Neural cell (in vitro differentiated cells): ENCODE measurements at regions not wholly inside any gene's neighbourhood (a gene's known extent, or its start where the extent isn't known, plus 50 kb on each side); places are given as distances from the start of the nearest gene placed in this dataset.

Experiments used
- MXI1 ChIP-seq: fragments of 450-650 bp; conservative IDR thresholded peaks from 2 replicates; pipeline ENCODE4 v1.6.1; 2014; ENCODE audit warnings: antibody characterized with exemption, mild to moderate bottlenecking; ENCODE audit not compliant: poor library complexity, severe bottlenecking
- POLR2AphosphoS5 ChIP-seq: IDR thresholded peaks from 2 replicates; pipeline ENCODE4 v1.6.1; 2012
- REST ChIP-seq: IDR thresholded peaks from 2 replicates; pipeline ENCODE4 v1.6.1; 2012; ENCODE audit warnings: borderline replicate concordance
- SMC3 ChIP-seq: fragments of 450-650 bp; conservative IDR thresholded peaks from 2 replicates; pipeline ENCODE4 v1.6.1; 2014; ENCODE audit warnings: antibody characterized with exemption, mild to moderate bottlenecking, moderate library complexity; ENCODE audit not compliant: poor library complexity
- TF ChIP-seq, protein P1 (sequence below): fragments of 450-650 bp; IDR thresholded peaks from 2 replicates; pipeline ENCODE4 v1.5.1; 2014; ENCODE audit warnings: antibody characterized with exemption, mild to moderate bottlenecking, moderate library complexity; ENCODE audit not compliant: poor library complexity, severe bottlenecking

- TF ChIP-seq MXI1 (no peak), POLR2AphosphoS5 (no peak), SMC3 (no peak), REST (no peak)
- TF ChIP-seq, protein P1, sequence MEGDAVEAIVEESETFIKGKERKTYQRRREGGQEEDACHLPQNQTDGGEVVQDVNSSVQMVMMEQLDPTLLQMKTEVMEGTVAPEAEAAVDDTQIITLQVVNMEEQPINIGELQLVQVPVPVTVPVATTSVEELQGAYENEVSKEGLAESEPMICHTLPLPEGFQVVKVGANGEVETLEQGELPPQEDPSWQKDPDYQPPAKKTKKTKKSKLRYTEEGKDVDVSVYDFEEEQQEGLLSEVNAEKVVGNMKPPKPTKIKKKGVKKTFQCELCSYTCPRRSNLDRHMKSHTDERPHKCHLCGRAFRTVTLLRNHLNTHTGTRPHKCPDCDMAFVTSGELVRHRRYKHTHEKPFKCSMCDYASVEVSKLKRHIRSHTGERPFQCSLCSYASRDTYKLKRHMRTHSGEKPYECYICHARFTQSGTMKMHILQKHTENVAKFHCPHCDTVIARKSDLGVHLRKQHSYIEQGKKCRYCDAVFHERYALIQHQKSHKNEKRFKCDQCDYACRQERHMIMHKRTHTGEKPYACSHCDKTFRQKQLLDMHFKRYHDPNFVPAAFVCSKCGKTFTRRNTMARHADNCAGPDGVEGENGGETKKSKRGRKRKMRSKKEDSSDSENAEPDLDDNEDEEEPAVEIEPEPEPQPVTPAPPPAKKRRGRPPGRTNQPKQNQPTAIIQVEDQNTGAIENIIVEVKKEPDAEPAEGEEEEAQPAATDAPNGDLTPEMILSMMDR = no peak
Observed at GRCh38 chr4:126318376-126318775, 1003.6 kb downstream of the FAT4 start.
